GM23248 (cell line): ENCODE measurements at regions not wholly inside any gene's neighbourhood (a gene's known extent, or its start where the extent isn't known, plus 50 kb on each side); places are given as distances from the start of the nearest gene placed in this dataset.

Experiments
- EZH2 ChIP-seq: fragments of 200-600 bp; sonication (generic); IDR thresholded peaks from 2 replicates; pipeline ENCODE4 v1.6.1; 2018; ENCODE audit warnings: antibody characterized with exemption, mild to moderate bottlenecking; ENCODE audit not compliant: insufficient read depth, poor library complexity, severe bottlenecking
- EZH2phosphoT487 ChIP-seq: fragments of 200-600 bp; sonication (generic); IDR thresholded peaks from 2 replicates; pipeline ENCODE4 v1.6.1; 2018; ENCODE audit warnings: antibody characterized with exemption, moderate library complexity, mild to moderate bottlenecking, low read depth; ENCODE audit not compliant: insufficient read depth

- no peak for TF ChIP-seq EZH2
- TF ChIP-seq EZH2phosphoT487, result no peak
Measured at GRCh38 chr1:30147188-30147587, 576.2 kb downstream of the MATN1 start.
